OCI-M2 (cell line): ENCODE measurements at regions not wholly inside any gene's neighbourhood (a gene's known extent, or its start where the extent isn't known, plus 50 kb on each side); places are given as distances from the start of the nearest gene placed in this dataset.
"Not testable (repeated sequence)": the region's sequence is repeated elsewhere in the genome, so short reads cannot be mapped to it uniquely, and the experiment has no call there.

Source experiments
- DNase-seq: peaks from one replicate; lab custom pipeline; 2025; ENCODE audit not compliant: unreplicated experiment; lab: John Stamatoyannopoulos, UW

- not testable (repeated sequence) for DNase-seq
Measured at GRCh38 chr9:115692868-115693267, 460.7 kb upstream of the PAPPA start.

- DNase-seq = no peak
Measured at GRCh38 chr9:115694014-115694413, 459.6 kb upstream of the PAPPA start.

- no peak for DNase-seq
Measured at GRCh38 chr9:115694991-115695390, 458.6 kb upstream of the PAPPA start.

GRCh38 chr9:115712981-115713380 is 440.6 kb upstream of the PAPPA start:
- no peak for DNase-seq

- DNase-seq = no peak
Measured at GRCh38 chr9:115715666-115716065, 437.9 kb upstream of the PAPPA start.

DNA sequence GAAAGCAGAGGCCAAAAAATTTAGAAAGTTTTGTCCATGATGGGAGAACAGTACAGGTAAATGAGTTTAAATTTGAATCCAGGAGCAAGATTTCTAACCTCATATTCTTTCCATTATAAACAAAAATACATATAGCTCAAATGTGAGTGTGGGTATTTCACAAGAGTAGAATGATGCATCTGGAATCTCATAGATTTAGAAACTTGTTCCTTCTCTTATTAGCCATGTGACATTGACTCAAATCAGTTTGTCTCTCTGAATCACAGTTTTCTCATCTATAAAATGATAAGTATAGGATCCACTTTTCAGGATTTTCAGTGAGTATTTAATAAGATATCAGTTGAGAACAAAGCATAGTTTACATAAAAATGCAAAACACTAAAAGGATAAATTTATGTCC is 436.3 kb upstream of the PAPPA start:
- DNase-seq = no peak

DNA sequence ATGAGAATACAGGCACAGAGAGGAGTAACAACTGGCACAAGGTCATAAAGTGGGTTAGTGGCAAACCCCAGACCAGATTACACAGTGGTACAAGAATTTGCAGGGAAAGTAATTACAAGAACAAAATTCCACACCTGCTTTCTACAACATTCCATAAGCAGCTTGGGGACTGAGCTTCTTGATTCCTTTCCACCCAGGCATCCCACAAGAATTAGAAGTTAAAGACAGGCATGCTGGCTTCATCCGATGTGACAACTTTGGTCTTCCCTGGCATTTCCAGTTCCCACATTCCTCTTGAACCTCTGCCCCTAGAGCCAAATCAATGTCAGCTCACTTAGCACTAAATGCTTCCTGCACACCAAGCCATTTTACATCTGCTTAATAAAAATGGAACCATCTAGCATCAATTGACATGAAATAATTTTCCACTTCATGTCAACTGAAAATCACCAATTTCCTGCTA is 435.8 kb upstream of the PAPPA start:
- DNase-seq = no peak

- DNase-seq = no peak
Measured at GRCh38 chr9:115730396-115730795, 423.2 kb upstream of the PAPPA start.

DNA sequence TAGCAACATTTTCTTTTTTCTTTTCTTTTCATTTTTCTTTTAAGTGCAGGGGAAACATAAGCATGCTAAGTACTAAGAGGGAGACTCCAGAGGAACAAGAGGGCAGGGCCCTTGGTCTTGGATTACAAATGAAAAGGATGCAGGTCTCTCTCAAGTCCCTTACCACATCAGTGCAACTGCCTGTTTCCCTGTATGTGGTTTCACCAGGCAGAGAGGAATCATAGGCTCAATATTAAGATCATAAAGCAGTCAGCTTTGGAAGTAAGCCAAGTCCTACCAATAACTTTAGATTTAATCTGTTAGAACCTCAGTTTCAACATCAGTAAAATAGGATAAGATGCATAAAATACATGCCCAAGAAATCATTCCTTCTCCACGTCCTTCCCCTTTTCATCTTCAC is 422.7 kb upstream of the PAPPA start:
- DNase-seq = no peak

GRCh38 chr9:115733318-115734110 is 420.1 kb upstream of the PAPPA start:
- no peak for DNase-seq

GRCh38 chr9:115739096-115739875 is 414.3 kb upstream of the PAPPA start:
- no peak for DNase-seq

GRCh38 chr9:115740986-115741385 is 412.6 kb upstream of the PAPPA start:
- no peak for DNase-seq

GRCh38 chr9:115743709-115744605 is 409.6 kb upstream of the PAPPA start:
- DNase-seq = no peak

DNA sequence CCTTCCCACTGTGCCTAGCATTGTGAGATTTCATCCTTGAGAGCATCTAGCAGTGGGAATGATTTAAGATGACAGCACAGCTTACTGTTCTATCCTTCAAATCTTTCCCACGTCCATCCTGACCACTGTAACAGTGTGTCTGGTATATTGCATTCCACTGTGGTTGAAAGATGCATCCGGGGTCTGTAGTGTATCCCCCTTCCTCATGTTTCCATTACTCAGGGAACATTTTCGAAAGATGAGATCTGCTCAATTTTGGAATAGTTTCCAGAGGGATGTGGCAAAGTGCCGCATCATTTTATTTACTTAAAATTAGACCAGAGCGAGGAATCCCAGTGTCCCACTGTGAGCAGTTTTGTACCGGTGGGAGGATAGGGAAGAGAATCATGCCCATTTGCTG is 407.1 kb upstream of the PAPPA start:
- no peak for DNase-seq

DNA sequence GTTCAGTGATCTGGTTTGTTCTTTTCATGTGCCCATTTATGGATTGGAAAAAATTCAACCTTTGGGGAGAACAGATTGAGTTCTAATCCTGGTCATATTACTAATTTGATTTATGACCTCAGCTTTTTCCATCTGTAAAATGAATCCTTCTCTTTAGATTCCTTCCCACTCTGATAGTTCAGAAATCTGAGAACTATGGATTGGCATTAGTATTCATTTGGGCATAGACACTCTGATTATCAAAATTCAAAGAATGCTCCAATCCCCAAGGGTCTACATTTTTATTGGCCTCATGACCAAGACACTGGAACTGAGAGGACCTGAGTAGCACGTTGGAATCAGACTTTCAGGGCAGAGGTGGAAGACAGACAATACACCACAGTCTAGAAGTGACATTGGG is 405.9 kb upstream of the PAPPA start:
- DNase-seq = no peak

GRCh38 chr9:115756736-115757135 is 396.9 kb upstream of the PAPPA start:
- DNase-seq = no peak

DNA sequence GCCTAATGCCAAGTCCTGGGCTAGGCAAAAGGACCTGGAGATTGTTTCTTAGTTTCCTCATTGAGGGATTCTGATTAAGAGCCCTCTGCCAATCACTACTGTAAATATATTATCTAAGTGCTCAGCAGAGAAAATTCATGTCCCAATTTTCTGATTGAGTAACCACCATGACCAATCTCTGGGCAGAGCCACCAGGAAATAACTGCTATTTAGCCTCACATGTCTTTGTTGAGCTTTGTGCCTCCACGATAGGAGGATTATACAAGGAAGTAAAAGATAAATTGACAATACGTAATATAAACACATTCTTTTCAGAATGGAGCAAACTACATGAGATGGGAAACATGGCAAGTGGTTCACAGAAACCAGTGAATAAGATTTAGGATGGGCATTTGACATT is 396.1 kb upstream of the PAPPA start:
- DNase-seq = no peak

DNA sequence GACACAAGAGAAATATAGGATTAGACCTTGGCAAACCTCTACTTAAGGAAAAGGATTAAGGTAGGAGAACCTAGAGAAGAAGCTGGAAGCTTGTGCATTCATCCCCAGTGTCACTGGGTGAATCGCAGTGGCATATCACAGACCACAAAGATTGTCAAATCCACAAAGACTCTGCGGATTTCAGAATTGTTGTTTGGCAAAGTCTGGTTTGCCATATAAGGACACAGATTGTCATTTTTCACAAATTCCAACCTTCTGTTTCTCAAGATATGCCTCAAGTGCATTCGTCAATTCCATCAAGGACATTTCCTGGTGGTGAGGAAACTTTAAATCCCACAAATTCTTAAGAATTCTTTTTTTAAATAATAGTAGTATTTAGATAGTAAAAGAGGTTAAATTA is 395.1 kb upstream of the PAPPA start:
- DNase-seq = no peak

DNA sequence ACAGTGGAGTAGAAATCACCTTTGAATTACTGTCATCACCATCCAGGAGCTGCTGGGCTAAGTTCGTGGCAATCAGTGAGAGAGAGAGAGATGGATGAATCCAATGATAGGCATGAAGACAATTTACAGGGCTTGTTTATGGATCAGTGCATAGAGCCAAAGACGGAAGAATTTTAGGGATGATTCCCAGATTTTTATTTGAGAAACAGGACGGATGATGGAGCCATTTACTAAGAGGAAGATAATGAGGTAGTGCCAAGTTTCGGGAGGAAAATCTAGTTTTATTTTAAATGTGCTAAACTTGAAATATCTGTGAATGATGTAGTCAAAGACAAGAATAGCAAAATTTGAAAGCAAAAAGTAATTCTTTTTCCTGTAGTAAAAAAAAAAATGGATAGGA is 394.2 kb upstream of the PAPPA start:
- no peak for DNase-seq

DNA sequence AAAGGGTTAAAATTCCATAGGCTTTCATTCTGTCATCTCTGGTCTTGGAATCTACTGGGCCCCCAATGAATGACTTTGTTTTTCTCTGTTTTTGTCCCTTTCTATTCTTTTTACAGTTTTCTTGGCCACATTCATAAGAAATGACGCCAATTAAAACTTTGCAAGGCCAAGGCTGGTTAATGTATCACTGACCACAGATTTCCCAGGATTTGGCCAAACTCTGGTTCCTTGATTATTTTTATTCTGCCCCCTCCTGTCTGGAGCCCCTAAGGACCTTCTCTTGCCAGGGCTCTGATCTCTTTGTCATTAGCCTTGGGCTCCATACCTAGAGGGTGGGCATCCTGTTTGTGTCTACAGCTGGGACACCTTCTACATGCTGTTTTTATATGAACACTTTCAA is 388.9 kb upstream of the PAPPA start:
- DNase-seq = no peak

DNA sequence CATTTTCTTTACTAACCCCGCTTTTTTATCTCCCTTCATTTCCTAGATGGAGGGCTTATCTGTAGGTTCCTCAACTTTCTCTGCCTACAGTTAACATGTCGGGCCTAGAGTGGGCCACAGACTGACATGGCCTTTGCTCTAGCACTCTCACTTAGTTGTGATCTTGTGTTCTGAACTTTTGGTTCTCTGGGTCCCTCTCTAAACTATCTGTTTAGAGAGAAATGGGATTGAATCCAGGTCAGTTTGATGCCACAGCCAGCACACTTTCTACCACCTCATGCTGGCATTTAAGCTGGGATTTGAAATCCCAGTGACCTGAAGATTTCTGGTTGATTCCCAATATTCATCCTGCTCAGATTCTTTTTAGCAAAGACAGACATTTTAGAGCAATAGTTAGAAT is 388.5 kb upstream of the PAPPA start:
- no peak for DNase-seq
